ENCODE measurements at regions not wholly inside any gene's neighbourhood (a gene's known extent, or its start where the extent isn't known, plus 50 kb on each side); places are given as distances from the start of the nearest gene placed in this dataset.

GRCh38 chr3:13139471-13140065 is 66.3 kb upstream of the IQSEC1 start:
- Histone ChIP-seq H3K4me1 (ENCODE audit: insufficient read depth) (no peaks in the 10 kb centered on the region), H4K20me1 (replicated peaks; ENCODE audit: insufficient read depth) (peaks cover 3% of the 10 kb centered on the region; the same call in 1 of the 2 replicates), H3F3A (replicated peaks; ENCODE audit: low read depth) (no peaks in the 10 kb centered on the region), H2AFZ (no peak overlapping the region), H3K79me2 (replicated peaks; ENCODE audit: insufficient read depth) (no peaks in the 10 kb centered on the region), H3K36me3 (ENCODE audit: insufficient read depth) (no peaks in the 10 kb centered on the region), H3K4me2 (no peak overlapping the region), H3K9me2 (ENCODE audit: insufficient read depth) (no peaks in the 10 kb centered on the region), H3K27me3 (ENCODE audit: insufficient read depth) (no peaks in the 10 kb centered on the region), H3K4me3 (no peak overlapping the region), H3K27ac (ENCODE audit: low read depth) (no peak overlapping the region)
- DNase-seq (ENCODE audit: low spot score) (no peak), ATAC-seq (no peak)
- Mint-ChIP-seq H3K4me1 (peaks cover 16% of the 10 kb centered on the region), H3K36me3 (ENCODE audit: low read depth) (no peaks in the 10 kb centered on the region), H3K4me3 (no peak overlapping the region), H3K27ac (no peak overlapping the region), H3K9me3 (no peaks in the 10 kb centered on the region), H3K27me3 (ENCODE audit: insufficient read depth, low read depth, poor library complexity) (peaks cover 14% of the 10 kb centered on the region)
- TF ChIP-seq EZH2 (IDR thresholded peaks at IDR 0.05; ENCODE audit: low read depth, unreplicated experiment) (no peak), NANOG (IDR thresholded peaks at IDR 0.05; ENCODE audit: borderline replicate concordance) (no peak), EZH2phosphoT487 (IDR thresholded peaks at IDR 0.05; ENCODE audit: unreplicated experiment) (no peak), ZNF331 (CRISPR knock-in tag; IDR thresholded peaks at IDR 0.05; ENCODE audit: low read depth) (no peak)

DNA sequence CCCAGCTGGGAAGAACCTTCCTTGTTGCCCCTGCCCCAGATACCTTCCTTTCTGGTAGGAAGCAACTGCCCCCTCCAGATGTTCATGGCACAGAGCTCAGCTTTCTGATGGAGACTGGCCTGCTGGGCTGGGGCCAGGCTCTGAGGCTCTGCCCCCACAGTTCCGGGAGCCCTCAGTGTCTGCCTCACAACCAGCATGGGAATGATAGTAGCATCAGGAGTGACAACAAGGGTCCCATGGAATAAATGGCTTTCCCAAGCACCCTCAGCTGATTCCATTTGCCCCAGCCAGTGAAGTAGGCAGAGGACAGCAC is 65.6 kb upstream of the IQSEC1 start:
- no peaks in the 10 kb centered on the region for H3K36me3 Mint-ChIP-seq (ENCODE audit: low read depth)
- Histone ChIP-seq H3F3A (replicated peaks; ENCODE audit: low read depth) (no peaks in the 10 kb centered on the region), H3K4me3 (no peak overlapping the region), H3K79me2 (replicated peaks; ENCODE audit: insufficient read depth) (no peaks in the 10 kb centered on the region), H3K27me3 (ENCODE audit: insufficient read depth) (no peaks in the 10 kb centered on the region), H3K9me2 (ENCODE audit: insufficient read depth) (no peaks in the 10 kb centered on the region), H3K4me2 (no peak overlapping the region), H3K4me1 (ENCODE audit: insufficient read depth) (no peaks in the 10 kb centered on the region), H3K27ac (ENCODE audit: low read depth) (no peak overlapping the region), H2AFZ (no peak overlapping the region), H3K36me3 (ENCODE audit: insufficient read depth) (no peaks in the 10 kb centered on the region), H4K20me1 (replicated peaks; ENCODE audit: insufficient read depth) (peaks cover 3% of the 10 kb centered on the region; the same call in 1 of the 2 replicates)
- peaks cover 14% of the 10 kb centered on the region for H3K27me3 Mint-ChIP-seq (ENCODE audit: insufficient read depth, low read depth, poor library complexity)
- H3K9me3 Mint-ChIP-seq = no peaks in the 10 kb centered on the region
- ATAC-seq = no peak
- no peak overlapping the region for H3K27ac Mint-ChIP-seq
- H3K4me1 Mint-ChIP-seq = peaks cover 16% of the 10 kb centered on the region
- no peak for DNase-seq (ENCODE audit: low spot score)
- H3K4me3 Mint-ChIP-seq = no peak overlapping the region
- TF ChIP-seq CREB1 (CRISPR knock-in tag; IDR thresholded peaks at IDR 0.05; ENCODE audit: low read depth) (no peak), JUNB (IDR thresholded peaks at IDR 0.05; ENCODE audit: unreplicated experiment) (no peak), ZNF462 (CRISPR knock-in tag; IDR thresholded peaks at IDR 0.05) (no peak), EZH2phosphoT487 (IDR thresholded peaks at IDR 0.05; ENCODE audit: unreplicated experiment) (no peak), ZNF114 (CRISPR knock-in tag; IDR thresholded peaks at IDR 0.05) (no peak), EZH2 (IDR thresholded peaks at IDR 0.05; ENCODE audit: low read depth, unreplicated experiment) (no peak), STAT1 (IDR thresholded peaks at IDR 0.05; ENCODE audit: unreplicated experiment) (no peak), NANOG (IDR thresholded peaks at IDR 0.05; ENCODE audit: borderline replicate concordance) (no peak), POLR2AphosphoS5 (IDR thresholded peaks at IDR 0.05; ENCODE audit: low read depth) (no peak)
- TF ChIP-seq, protein P1, sequence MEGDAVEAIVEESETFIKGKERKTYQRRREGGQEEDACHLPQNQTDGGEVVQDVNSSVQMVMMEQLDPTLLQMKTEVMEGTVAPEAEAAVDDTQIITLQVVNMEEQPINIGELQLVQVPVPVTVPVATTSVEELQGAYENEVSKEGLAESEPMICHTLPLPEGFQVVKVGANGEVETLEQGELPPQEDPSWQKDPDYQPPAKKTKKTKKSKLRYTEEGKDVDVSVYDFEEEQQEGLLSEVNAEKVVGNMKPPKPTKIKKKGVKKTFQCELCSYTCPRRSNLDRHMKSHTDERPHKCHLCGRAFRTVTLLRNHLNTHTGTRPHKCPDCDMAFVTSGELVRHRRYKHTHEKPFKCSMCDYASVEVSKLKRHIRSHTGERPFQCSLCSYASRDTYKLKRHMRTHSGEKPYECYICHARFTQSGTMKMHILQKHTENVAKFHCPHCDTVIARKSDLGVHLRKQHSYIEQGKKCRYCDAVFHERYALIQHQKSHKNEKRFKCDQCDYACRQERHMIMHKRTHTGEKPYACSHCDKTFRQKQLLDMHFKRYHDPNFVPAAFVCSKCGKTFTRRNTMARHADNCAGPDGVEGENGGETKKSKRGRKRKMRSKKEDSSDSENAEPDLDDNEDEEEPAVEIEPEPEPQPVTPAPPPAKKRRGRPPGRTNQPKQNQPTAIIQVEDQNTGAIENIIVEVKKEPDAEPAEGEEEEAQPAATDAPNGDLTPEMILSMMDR (conservative IDR thresholded peaks at IDR 0.05; ENCODE audit: low read depth in 2 of 2) = no peak
- TF ChIP-seq, protein P2, sequence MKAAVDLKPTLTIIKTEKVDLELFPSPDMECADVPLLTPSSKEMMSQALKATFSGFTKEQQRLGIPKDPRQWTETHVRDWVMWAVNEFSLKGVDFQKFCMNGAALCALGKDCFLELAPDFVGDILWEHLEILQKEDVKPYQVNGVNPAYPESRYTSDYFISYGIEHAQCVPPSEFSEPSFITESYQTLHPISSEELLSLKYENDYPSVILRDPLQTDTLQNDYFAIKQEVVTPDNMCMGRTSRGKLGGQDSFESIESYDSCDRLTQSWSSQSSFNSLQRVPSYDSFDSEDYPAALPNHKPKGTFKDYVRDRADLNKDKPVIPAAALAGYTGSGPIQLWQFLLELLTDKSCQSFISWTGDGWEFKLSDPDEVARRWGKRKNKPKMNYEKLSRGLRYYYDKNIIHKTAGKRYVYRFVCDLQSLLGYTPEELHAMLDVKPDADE (IDR thresholded peaks at IDR 0.05) = no peak
